ENCODE measurements at regions not wholly inside any gene's neighbourhood (a gene's known extent, or its start where the extent isn't known, plus 50 kb on each side); places are given as distances from the start of the nearest gene placed in this dataset.

GRCh38 chr6:119643876-119644275 is 294.3 kb upstream of the MAN1A1 start:
- TF ChIP-seq CTCF (IDR thresholded peaks at IDR 0.05; ENCODE audit: low read depth, low read length): no peak
- DNase-seq (ENCODE audit: extremely low read depth, low read depth): no peak

DNA sequence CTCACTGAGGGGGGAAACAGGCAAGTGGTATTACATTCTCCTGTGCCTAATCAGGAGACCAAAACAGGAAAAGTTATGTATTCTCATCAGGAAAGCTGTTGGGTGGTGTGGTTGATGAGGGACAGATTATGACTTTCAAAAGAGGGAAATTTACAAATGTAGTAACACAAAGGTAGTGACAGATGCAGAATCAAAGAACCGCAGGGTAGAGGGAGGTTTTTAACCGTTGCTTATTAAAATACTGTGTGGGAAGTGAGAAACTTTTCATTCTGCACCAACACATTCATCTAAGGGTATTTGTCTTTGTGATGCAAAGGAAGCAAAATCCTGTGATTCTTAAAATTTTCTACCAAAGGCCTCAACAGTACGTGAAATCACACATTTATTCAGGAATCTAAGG is 288.2 kb upstream of the MAN1A1 start:
- no peak for TF ChIP-seq CTCF (IDR thresholded peaks at IDR 0.05; ENCODE audit: low read depth, low read length)
- no peak for DNase-seq (ENCODE audit: extremely low read depth, low read depth)

- TF ChIP-seq CTCF (IDR thresholded peaks at IDR 0.05; ENCODE audit: low read depth, low read length): no peak
- no peak for DNase-seq (ENCODE audit: extremely low read depth, low read depth)
These were observed 286.5 kb upstream of the MAN1A1 start for GRCh38 chr6:119636060-119636459.

DNA sequence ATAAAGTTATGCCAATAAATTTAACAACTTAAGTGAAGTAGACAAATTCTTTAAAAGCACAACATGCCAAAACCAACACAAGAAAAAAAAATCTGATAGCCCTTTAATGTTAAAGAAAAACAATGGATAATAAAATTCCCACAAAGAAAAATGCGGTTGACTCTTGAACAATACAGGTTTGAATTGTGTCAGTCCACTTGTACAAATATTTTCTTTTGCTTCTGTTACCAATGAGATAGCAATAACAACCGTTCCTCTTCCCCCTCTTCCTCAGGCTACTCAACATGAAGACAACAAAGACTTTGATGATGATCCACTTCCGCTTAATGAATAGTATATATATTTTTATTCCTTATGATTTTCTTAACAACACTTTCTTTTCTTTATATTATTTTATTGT is 283.9 kb upstream of the MAN1A1 start:
- no peak for DNase-seq (ENCODE audit: extremely low read depth, low read depth)
- no peak for TF ChIP-seq CTCF (IDR thresholded peaks at IDR 0.05; ENCODE audit: low read depth, low read length)

DNA sequence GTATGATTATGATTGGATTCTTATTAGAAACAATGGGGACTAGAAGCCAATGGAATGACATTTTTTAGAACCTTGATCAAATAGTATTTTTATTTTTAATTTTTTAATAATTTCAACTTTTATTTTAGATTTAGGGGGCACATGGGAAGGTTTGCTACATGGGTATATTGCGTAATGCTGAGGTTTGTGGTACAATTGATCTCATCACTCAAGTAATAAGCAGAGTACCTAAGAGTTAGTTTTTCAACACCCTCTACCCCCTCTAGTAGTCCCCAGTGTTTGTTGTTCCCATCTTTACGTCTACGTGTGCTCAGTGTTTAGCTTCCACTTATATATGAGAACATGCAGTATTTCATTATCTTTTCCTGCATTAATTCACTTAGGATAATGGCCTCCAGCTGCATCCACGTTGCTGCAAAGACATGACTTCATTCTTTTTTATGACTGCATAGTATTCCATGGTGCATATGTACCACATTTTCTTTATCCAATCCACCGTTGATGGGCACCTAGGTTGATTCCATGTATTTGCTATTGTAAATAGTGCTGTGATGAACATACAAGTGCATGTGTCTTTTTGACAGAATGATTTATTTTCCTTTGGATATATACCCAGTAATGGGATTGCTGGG is 281.1 kb upstream of the MAN1A1 start:
- TF ChIP-seq CTCF (IDR thresholded peaks at IDR 0.05; ENCODE audit: low read depth, low read length): no peak
- DNase-seq (ENCODE audit: extremely low read depth, low read depth): no peak

GRCh38 chr6:119628691-119629594 is 279.4 kb upstream of the MAN1A1 start:
- no peak for TF ChIP-seq CTCF (IDR thresholded peaks at IDR 0.05; ENCODE audit: low read depth, low read length)
- no peak for DNase-seq (ENCODE audit: extremely low read depth, low read depth)

Measured in AG09319 (cell line).